ENCODE measurements at regions not wholly inside any gene's neighbourhood (a gene's known extent, or its start where the extent isn't known, plus 50 kb on each side); places are given as distances from the start of the nearest gene placed in this dataset.

DNA sequence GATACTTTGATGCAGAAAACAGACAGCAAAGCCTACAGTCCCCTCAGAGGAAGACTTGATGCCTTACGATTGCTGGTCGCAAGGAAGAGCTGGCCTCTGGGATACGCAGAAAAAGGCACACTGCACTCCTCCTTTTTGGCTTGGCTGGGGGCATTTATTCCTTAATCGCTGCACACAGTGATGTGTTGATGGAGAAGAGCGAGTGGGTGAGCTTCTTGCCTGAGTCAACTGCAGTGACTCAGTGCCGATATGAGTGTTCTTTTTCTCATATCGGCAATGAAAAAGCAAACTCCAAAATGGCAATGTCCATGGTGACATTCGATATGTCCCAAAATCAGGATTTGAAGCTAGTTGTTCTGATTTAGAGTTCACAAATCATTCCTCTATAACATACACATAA is 794.8 kb downstream of the HACE1 start:
- DNase-seq (ENCODE audit: extremely low read depth in 1 of 11, low read depth in 9 of 11, low spot score in 4 of 11), result no peak

DNA sequence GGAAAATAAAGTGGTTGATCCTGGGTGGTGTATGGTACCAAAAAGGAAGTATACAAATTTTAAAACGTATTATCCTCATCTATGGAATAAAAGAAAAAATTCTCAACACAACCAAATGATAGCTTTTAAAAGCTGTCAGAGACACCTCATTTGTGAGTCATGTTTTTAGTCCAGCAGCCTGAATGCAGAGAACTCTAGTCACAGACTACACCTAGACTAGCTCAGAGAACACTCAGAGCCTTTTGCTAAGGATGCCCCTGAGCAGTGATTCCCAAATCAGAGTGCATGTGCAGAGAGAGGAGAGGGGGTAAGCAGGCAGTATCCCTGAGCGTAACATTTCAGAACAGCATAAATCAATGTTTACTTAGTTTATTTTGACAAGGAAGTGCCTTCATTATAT is 809.3 kb downstream of the HACE1 start:
- DNase-seq (ENCODE audit: extremely low read depth in 1 of 11, low read depth in 9 of 11, low spot score in 4 of 11), result no peak

DNA sequence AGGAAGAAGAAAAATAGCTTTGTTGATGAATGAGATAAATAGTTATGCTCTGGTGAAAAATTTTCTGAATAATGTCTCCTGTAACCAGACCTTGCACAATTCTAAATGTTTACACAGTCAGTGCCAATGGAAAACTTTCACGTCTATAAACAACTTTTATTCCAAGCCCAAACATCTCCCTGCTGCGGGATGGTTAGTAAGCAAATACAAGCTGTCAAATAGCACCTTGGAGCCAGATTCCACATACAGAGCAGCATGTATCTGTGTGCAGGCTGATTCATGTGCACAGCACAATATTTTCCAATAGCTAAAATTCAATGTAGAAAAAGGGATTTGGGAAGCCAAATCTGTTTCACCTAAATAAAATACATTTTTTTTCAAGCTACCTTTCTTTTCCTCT is 813.3 kb downstream of the HACE1 start:
- no peak for DNase-seq (ENCODE audit: extremely low read depth in 1 of 11, low read depth in 9 of 11, low spot score in 4 of 11)

DNA sequence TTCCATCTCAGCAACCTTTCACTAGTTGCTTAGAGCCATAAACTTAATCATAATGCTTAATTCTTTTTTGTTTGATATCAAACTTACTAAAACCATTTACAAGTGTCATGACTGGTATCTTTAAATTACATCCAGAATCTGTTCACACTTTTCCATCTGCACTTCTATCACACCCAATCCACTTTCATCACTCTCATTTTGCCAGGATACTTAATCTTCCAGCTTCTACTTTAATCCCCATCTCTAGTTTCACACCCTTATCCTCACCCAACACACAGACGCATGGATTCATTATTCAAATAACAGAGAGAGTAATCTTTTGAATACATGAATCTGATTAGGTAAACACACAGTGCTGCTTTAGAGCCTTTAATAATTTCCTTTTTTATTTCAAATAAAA is 828.4 kb downstream of the HACE1 start:
- no peak for DNase-seq (ENCODE audit: extremely low read depth in 1 of 11, low read depth in 9 of 11, low spot score in 4 of 11)

DNA sequence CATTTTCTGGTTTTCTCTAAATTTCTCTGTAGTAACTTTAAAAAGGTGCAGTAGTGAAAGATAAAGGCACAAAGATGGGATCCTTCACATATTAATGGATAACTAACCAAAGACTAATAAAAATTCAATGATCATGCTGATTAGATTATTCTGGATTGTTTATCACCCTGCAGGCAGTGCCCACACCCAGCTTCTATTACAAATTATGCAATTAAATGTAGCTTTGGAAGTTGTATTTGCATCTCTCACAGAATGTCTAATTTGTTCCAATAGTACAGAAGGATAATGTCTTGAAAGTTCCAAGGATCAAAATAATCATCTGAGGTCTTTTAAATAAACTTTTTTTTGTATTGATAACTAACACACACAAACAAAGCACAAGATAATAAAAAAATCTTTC is 837.6 kb downstream of the HACE1 start:
- no peak for DNase-seq (ENCODE audit: extremely low read depth in 1 of 11, low read depth in 9 of 11, low spot score in 4 of 11)

DNA sequence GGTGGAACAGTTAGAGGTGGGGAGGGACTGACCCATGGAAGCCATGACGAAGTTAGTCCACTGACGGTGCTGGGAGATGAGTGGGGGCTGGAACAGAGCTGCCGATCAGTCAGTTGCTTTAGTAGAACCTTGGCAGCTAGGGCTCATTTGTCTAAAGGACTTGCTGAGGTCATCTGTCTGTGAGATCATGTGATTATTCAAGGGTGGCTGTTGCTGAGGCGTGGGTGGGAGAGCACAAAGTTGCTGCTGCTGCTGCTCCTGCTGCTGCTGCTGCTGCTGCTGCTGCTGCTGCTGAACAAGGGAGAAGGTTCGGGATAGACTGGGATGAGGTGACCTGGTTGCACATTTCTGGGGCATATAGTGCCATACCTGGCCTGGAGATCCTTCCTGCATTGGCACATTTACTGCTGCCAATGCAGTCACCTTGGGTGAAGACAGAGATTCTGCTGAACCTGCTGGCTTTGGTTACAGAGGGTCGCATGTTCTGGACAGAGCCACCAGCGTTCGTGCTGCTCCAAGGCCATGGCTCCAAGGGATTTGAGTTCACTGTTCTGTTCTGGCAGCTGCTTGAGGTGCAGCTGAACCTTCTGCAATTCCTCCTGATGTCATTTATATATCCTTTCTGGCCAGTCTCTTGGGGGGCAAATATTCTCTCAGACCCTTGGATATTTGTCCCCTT is 840.5 kb downstream of the HACE1 start:
- no peak for DNase-seq (ENCODE audit: extremely low read depth in 1 of 11, low read depth in 9 of 11, low spot score in 4 of 11)

DNA sequence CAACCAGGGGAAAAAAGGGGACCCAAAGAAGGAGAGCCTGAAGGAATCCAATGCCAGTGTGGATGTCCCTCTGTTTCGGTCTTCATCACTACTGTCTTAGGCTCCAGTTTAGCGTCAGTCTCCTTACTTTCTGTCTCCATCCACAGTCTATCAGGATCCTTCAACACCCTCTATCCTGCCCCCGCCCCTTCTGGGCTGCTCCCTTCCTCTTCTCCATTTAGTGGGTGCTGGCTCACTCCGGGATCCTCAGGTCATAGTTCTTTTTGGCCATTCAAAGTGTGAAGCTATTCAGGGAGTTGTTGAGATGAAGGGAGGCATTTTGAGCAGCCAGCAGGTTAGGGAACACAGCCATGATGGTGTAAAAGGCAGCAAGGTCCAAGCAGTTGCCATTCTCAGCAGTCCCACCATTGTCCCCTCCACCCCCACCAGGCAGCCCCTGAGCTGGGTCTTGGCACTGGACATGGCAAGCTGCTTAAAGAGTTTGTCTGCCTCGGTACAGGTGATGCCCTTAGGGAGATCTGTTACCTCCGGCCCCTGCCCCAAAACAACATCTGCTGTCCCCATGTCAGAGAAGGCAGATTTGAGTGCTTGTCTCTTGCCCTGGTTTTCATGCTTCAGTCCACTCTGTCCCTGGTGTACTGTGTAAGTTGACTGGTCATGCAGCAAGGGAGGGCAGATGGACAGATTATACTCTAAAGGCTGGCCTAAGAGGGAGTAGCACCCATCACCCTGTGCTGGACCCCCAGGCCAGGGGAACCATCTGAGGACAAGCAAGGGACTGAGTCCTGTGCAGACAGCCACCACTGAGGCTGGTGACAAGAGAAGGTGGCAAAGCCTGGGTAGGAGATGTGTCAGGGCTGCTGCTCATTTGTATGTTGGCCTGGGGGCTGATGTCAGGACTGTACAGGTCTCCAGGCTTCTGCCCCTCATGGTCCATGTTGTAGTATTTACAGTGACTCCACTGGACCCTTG is 842.0 kb downstream of the HACE1 start:
- DNase-seq (ENCODE audit: extremely low read depth in 1 of 11, low read depth in 9 of 11, low spot score in 4 of 11), result no peak

DNA sequence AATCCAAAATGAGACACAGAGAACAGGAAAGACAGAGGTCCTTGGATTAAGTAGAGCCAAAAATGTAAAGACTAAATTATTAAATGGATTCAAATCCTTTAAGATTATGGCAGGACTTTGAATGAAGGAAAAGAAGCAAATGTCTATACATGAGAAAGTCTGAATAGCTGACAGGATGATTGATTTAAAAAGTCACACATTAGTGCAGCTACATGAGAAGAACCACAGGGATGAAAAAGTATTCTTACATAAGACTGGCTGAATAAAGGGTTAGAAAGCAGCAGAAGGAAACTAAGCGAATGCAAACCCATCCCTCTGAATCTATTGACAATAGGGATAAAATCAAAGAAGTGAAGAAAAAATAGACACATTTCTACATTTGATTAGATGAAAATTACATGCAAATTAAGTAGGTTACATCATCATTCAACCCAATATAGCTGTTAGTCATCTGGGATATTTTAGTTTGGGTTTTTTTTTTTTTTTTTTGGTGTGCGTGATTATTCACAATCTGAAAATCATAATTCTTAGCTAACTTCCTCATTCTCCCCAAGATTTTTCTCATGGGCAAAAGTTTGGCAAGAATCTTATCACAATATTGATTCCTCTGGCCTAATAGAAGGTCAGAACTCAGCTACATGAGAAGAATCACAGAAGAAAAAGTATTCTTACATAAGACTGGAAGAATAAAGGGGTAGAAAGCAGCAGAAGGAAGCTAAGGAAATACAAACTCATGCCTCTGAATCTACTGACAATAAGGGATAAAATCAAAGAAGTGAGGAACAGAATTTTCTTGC is 845.4 kb downstream of the HACE1 start:
- no peak for DNase-seq (ENCODE audit: extremely low read depth in 1 of 11, low read depth in 9 of 11, low spot score in 4 of 11)

DNA sequence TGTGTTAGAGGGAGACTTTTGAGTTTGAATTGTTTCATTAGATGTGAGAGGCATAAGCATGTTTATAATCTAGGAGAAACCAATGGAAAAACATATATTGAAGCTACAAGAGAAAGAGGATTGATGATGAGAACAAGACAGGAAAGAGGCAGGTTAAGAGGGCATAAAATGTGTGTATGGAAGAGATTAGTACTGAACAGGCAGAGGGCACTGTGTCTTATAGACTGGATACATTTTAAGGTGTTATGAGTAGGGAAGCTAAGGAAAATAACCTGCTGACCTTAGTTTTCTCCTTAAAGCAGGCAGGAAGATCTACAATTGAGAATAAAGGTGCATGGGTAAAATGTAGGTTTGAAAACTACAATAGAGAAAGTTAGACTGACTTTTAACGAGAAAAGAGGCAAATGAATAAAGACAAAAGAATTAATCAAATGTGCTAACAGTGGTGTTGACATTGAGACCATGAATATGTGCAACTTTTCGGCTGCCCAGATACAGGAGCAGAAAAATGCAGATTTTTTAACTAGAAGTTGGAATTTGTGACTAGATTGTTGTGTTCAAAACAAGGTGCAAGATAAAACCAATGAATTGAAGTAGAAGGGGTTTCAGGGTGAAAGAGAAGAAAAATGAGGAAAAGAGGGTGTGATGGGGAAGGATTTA is 846.3 kb downstream of the HACE1 start:
- DNase-seq (ENCODE audit: extremely low read depth in 1 of 11, low read depth in 9 of 11, low spot score in 4 of 11), result no peak

DNA sequence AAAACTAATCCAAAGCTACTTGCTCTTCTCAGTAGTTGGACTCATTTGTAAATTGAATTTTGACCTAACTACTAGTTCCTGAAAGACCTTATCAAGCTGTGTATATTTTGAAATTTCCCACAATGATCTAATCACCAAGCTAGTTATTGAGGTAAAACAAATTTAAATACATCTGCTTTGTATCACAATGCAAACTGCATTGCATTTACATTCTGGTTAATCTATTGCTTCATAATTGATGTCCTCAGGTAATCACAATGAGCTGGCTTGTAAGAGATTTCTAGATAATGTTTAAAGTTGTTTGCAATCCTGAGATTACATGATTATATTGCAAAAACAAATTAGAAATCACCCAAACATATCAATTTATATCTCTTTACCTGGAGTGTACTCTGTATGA is 848.8 kb downstream of the HACE1 start:
- DNase-seq (ENCODE audit: extremely low read depth in 1 of 11, low read depth in 9 of 11, low spot score in 4 of 11), result no peak

DNA sequence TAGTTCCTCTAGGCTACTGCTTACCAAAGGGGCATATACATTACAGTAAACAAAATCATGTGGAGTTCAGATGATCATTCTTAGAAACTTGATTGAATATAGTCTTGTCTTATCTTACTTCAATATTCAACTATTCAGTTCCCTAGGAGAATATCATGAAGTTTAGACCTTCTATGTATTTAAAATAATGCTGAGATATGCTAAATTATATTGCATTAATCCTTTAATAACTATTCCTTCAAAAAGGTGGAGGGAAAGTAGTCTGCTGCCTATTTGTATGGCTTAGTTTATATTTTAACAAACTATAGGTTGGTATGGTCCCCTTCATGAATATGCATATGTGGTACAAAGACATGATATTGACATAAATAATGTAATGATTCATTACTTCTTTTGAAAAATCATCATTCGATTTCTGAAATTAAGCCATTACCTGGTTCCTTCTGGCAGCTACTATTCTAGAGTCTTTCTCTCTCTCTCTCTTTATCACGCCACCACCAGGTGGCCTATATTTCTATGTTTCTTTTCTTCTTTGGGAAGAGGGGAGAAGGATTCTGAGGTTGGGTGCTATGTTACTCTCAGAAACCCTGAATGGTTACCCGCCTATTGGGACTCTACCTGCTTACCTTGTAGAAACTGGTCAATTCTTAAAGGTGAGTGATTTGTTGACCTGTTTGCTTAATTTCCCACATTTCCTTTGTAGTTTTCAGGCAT is 855.8 kb downstream of the HACE1 start:
- DNase-seq (ENCODE audit: extremely low read depth in 1 of 11, low read depth in 9 of 11, low spot score in 4 of 11), result no peak

DNA sequence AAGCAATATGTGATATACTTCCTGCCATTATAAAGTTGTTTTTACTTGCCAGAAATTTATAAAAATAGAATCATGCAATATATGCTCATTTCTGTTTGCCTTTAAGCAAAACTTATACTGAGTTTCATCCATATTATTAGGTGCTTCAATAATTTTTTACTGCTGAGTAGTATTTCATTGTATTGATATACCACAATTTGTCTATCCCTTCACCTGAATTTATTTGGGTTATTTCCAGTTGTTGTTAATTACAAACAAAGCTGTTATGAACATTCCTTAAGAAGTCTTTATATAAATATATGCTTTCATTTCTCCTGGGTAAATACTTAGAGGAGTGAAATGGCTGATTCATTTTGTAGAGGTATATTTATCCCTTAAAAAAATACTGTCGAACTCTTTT is 864.1 kb downstream of the HACE1 start:
- DNase-seq (ENCODE audit: extremely low read depth in 1 of 11, low read depth in 9 of 11, low spot score in 4 of 11), result no peak

DNA sequence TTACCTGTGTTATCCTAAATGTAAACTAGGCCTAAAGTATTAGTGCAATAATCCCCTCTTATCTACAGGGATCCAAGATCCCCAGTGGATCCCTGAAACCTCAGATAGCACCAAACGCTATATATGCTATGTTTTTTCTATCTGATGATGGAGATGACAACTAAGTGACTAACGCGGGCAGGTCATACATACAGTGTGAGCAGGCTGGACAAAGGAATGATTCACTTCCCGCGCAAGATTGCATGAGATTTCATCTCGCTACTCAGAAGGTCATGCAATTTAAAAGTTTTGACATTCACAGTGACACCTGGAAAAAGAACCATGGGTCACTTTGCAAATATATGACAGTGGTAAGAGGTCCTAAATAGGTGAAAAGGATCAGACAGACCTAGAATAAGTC is 875.9 kb downstream of the HACE1 start:
- DNase-seq (ENCODE audit: extremely low read depth in 1 of 11, low read depth in 9 of 11, low spot score in 4 of 11), result no peak

DNA sequence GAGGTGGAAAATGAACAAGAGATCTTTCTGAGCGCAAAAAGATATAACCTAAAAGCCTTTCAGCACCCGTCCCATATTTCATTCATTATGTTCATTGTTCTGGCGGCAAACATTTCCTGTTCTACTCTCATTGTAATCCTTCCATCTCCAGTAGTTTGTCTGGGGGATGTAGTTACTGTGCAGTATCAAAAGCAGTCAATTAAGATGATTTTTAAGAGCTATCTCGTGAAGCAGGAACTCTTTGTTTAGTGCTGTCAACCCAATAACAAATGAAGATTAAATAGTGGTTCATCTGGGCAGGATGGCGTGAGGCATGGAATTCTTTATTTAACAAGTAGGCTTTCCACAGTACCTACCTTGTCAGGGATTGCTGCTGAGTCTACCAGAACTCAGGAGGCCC is 876.7 kb downstream of the HACE1 start:
- DNase-seq (ENCODE audit: extremely low read depth in 1 of 11, low read depth in 9 of 11, low spot score in 4 of 11), result no peak

DNA sequence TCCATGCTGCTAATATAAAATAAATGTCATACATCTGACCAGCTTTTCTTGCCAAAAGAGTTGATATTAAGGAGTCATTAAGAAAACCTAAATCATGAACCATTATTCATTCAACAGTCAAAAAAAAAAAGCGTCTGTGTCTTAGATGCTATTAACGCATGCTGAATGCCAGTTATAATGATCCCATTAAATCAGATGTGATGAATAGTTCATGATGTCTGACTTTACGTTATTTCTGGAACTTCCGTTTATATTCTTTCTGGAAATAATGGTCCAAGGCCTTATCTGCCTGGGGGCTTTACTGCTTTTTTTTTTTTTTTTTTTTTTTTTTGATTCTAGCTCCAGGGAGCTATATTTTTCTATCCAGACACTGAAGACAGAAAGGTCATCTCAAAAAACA is 877.1 kb downstream of the HACE1 start:
- DNase-seq (ENCODE audit: extremely low read depth in 1 of 11, low read depth in 9 of 11, low spot score in 4 of 11), result no peak

DNA sequence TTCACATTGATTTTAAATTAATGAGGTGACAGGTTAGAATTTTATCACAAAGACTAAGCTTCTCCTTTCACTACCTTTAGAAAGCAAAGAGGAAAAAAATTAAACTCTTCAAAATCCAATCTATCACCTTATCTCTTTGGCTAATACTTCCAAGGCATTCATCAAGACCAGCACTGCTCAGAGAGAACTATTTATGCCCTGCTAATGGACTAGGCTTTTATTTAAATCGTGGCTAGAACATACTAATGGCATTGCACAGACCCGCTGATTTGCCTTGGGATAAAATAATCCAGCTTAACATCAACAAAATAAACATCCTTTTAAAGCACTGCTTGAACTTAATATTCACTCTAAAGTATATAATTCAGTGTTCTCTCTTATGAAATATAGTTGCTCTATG is 880.4 kb downstream of the HACE1 start:
- no peak for DNase-seq (ENCODE audit: extremely low read depth in 1 of 11, low read depth in 9 of 11, low spot score in 4 of 11)

DNA sequence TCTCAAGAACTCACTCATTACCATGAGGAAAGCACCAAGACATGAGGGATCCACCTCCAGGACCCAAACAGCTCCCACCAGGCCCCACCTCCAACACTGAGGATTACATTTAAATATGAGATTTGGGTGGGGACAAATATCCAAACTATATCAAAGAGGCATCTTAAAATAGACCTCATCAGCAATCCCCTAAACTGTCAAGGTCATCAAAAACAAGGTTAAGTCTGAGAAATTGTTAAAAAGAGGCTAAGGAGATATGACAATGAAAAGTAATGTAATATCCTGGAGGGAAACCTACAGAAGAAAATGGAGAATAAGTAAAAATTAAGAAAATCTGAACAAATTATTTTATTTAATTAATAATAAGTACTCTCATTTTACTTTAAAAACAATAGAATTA is 922.3 kb downstream of the HACE1 start:
- no peak for DNase-seq (ENCODE audit: extremely low read depth in 1 of 11, low read depth in 9 of 11, low spot score in 4 of 11)

DNA sequence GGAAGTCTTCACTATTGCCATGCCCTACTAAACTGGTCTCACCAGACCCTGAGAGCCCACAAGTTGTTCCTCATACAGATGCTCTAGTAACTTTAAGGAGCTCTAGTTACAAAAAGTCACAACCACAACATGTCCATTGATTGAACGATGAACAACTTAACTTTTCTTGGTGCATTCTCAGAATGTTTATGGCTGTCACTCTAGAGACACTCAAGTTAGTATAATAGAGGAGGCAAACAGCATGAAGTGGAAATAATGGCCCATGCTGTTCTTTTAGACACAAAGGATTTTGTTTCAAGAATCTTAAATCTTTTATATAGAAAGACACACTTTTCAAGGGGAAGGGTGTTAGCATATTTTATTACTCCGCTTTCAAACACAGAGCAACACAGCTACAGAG is 934.4 kb downstream of the HACE1 start:
- DNase-seq (ENCODE audit: extremely low read depth in 1 of 11, low read depth in 9 of 11, low spot score in 4 of 11), result no peak

DNA sequence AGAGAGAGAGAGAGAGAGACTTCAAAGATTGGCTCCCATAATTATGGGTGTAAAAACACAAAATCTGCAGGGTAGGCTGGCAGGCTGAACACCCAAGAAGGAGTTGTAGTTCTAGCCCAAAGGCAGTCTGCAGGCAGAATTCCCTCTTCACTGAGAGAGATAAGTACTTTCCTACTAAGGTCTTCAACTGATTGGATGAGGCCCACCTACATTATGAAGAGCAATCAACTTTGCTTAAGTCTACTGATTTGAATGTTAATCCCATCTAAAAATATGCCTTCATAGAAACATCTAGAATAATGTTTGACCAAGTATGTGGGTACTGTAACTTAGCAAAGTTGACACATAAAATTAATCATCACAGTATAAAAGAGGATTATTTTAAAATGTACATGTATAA is 949.7 kb downstream of the HACE1 start:
- DNase-seq (ENCODE audit: extremely low read depth in 1 of 11, low read depth in 9 of 11, low spot score in 4 of 11), result no peak
